BE2C (cell line): ENCODE measurements at regions not wholly inside any gene's neighbourhood (a gene's known extent, or its start where the extent isn't known, plus 50 kb on each side); places are given as distances from the start of the nearest gene placed in this dataset.

ENCODE experiments used
- DNase-seq: peaks from one replicate; pipeline ENCODE4 v3.0.0-alpha.2; 2020
- H3K27me3 ChIP-seq: fragments of 250-450 bp; sonication (Bioruptor Pico); 2 replicates; pipeline ENCODE4 v1.5.1; 2020; ENCODE audit warnings: mild to moderate bottlenecking
- H3K36me3 ChIP-seq: fragments of 250-450 bp; sonication (Bioruptor Pico); 2 replicates; pipeline ENCODE4 v1.5.1; 2020; ENCODE audit warnings: mild to moderate bottlenecking
- H3K4me1 ChIP-seq: fragments of 250-450 bp; sonication (Bioruptor Pico); 2 replicates; pipeline ENCODE4 v1.5.1; 2020
- H3K4me3 ChIP-seq: 2 replicates; pipeline ENCODE4 v1.5.1; 2011; ENCODE audit warnings: low read depth, low read length
- H3K9me3 ChIP-seq: fragments of 250-450 bp; sonication (Bioruptor Pico); 2 replicates; pipeline ENCODE4 v1.5.1; 2020
- TF ChIP-seq, protein P1 (sequence below): IDR thresholded peaks from 2 replicates; pipeline ENCODE4 v1.5.1; 2012; ENCODE audit warnings: mild to moderate bottlenecking, low read depth, low read length

DNA sequence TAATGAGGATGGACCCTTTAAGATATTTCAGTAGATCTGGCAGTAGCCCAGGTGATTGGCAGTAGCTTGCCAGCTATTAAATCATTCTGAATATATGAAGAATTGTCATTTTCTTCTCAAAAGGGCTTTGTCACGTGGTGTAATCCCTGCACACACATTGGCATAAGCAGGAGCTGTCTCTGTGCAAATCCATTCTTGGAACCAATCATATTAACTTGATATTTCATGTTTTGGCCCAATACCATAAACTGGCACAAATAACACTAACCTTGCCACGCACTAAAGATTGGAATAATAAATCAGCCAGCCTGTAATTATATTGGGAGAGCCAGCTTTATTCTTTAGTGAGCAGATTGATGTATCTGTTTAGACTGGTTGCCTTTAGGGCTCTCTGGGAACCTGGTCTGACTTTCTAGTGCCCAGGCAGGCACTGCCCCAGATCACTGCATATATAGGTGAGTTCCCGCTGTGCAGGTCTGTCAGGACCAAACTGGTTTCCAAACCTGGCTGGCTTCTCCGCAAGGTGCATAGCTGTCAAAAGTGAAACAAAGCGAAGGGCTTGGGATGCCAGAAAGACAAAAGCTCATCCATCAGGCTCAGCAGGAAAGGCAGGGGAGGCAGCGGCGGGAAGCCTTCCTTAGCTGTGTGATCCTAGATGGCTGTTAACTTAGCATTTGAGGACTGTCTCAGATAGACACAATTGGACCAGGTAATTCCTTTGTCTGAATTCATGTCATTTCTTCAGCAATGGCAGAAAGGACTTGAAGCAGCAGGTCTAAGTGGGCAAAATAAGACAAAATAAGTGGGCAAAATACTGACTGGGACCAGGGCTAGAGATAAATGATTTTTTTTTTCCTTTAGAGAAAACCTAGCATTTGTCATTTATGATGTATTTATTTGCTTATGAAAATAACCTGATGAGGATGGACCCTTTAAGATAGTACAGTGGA, 128.8 kb upstream of the DYRK2 start:
- TF ChIP-seq, protein P1, sequence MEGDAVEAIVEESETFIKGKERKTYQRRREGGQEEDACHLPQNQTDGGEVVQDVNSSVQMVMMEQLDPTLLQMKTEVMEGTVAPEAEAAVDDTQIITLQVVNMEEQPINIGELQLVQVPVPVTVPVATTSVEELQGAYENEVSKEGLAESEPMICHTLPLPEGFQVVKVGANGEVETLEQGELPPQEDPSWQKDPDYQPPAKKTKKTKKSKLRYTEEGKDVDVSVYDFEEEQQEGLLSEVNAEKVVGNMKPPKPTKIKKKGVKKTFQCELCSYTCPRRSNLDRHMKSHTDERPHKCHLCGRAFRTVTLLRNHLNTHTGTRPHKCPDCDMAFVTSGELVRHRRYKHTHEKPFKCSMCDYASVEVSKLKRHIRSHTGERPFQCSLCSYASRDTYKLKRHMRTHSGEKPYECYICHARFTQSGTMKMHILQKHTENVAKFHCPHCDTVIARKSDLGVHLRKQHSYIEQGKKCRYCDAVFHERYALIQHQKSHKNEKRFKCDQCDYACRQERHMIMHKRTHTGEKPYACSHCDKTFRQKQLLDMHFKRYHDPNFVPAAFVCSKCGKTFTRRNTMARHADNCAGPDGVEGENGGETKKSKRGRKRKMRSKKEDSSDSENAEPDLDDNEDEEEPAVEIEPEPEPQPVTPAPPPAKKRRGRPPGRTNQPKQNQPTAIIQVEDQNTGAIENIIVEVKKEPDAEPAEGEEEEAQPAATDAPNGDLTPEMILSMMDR: no peak
- H3K36me3 ChIP-seq: no peaks in the 10 kb centered on the region
- H3K4me3 ChIP-seq: no peak overlapping the region
- DNase-seq: no peak
- H3K4me1 ChIP-seq: no peaks in the 10 kb centered on the region
- no peaks in the 10 kb centered on the region for H3K9me3 ChIP-seq
- no peaks in the 10 kb centered on the region for H3K27me3 ChIP-seq

DNA sequence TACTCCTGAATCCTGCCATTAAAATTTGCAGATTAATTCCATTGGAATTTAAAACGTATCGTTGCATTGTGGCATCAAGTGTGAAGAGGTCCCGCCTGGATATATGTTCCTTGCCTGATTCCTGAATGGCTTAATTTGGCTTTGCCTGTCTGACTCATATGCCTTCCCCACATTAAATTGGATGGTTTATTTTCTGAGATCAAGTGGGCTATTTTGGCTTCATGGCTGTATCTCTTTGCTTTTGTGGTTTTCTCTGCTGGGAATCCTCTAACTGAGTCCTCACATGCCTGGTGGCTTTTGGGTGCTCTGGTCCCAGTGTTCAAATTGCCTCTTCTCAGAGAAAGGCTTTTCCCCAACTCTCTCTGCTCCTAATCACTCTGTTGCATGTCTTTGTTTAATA, 127.9 kb upstream of the DYRK2 start:
- H3K9me3 ChIP-seq: no peaks in the 10 kb centered on the region
- no peak overlapping the region for H3K4me3 ChIP-seq
- TF ChIP-seq, protein P1: no peak
- DNase-seq: no peak
- H3K4me1 ChIP-seq: no peaks in the 10 kb centered on the region
- H3K27me3 ChIP-seq: no peaks in the 10 kb centered on the region
- no peaks in the 10 kb centered on the region for H3K36me3 ChIP-seq

DNA sequence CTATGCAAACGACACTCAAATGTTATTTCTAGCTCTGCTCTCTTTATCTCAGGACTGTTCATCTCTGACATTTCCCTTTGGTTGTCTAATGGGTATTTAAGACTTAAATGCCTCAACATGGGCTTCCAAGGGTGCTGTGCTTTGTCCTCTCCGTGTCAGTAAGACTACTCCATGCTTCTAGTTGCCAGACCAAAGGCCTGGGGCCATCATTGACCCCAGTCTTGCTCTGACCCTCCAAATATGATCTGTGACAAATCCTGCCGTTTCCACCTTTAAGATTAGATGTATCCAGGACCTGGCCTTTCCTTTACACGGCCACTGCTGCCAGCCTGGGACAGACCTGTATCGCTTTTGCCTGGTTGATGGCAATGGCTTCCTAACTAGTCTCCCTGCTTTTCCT, 126.3 kb upstream of the DYRK2 start:
- Histone ChIP-seq H3K4me1 (no peaks in the 10 kb centered on the region), H3K9me3 (no peaks in the 10 kb centered on the region), H3K36me3 (no peaks in the 10 kb centered on the region), H3K27me3 (no peaks in the 10 kb centered on the region), H3K4me3 (no peak overlapping the region)
- no peak for DNase-seq
- TF ChIP-seq, protein P1: no peak

DNA sequence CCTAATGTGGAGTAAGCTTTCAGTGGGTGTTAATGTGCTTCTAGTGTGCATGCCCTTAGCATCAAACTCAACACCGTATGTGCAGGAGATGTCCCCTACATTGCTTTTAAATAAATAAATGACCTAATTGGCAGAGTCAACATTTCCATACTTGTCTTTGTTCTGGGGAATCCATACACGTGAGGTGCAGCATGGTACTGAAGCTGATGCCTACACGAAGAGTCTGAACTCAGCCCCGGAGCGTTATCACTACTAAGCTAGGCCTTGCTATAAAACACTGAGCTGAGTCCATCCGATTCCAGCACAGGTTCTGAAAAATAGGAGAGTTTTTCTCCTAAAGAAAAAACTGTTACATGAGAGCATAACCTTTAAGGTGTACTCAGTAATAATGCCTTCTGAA, 125.0 kb upstream of the DYRK2 start:
- Histone ChIP-seq H3K36me3 (no peaks in the 10 kb centered on the region), H3K9me3 (no peaks in the 10 kb centered on the region), H3K4me1 (no peaks in the 10 kb centered on the region), H3K4me3 (no peak overlapping the region), H3K27me3 (no peaks in the 10 kb centered on the region)
- TF ChIP-seq, protein P1: no peak
- DNase-seq: no peak

DNA sequence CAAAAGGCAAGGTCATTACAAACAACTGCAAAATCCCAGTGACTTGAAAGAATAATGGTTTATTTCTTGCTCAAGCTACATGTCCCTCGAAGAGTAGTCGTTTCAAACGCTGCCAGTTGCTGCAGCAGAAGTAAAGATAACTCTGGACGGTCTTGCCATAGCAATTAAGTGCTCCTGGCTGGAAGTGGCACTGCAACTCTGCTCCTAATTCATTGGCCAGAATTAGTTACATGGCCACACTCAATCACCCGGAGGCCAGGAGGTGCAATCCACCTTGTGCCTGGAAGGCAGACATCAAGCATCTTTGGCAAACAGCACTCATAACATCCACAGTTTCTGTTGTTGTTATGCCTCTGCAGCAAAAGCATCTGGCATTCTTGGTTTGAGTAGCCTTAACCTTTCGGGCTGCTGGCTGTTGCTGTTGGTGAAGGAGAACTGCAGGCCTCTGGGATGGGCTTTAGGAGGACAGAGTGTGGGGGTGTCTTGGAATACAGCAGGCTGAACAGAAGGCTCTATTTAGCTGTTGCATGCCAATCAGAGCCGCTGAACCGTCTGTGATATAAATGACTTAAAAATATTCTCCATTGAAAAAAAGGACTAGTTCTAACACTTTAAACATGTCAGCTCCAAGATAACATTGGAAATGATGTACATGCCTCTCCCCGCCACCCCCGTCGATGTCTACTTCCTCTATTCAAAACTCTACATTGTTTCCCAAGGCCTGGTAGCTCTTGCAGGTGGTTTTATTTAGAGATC, 123.5 kb upstream of the DYRK2 start:
- H3K4me1 ChIP-seq: no peaks in the 10 kb centered on the region
- no peak overlapping the region for H3K4me3 ChIP-seq
- H3K9me3 ChIP-seq: no peaks in the 10 kb centered on the region
- DNase-seq: no peak
- H3K27me3 ChIP-seq: no peaks in the 10 kb centered on the region
- TF ChIP-seq, protein P1: no peak
- H3K36me3 ChIP-seq: no peaks in the 10 kb centered on the region

DNA sequence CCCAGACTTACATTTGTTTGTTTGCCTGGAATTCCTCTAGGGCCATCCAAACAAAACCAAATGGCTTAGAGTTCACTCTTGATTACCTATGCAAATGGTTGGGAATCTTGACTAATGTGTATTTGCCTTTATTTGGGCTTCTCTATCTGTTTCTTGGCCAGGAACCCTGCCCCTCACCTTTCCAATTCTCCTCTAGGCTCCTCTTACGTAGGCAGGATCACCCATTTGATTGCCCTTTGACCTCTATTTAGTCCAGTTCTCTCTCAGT, 123.0 kb upstream of the DYRK2 start:
- H3K36me3 ChIP-seq: no peaks in the 10 kb centered on the region
- H3K4me3 ChIP-seq: no peak overlapping the region
- no peaks in the 10 kb centered on the region for H3K4me1 ChIP-seq
- no peaks in the 10 kb centered on the region for H3K9me3 ChIP-seq
- no peak for DNase-seq
- H3K27me3 ChIP-seq: no peaks in the 10 kb centered on the region
- TF ChIP-seq, protein P1: no peak
